HEK293 (cell line): ENCODE measurements at regions not wholly inside any gene's neighbourhood (a gene's known extent, or its start where the extent isn't known, plus 50 kb on each side); places are given as distances from the start of the nearest gene placed in this dataset.

Experiments
- CTCF ChIA-PET: fragments of 350-600 bp; formaldehyde crosslinking; extraction: SDS; loops from one replicate; lab custom pipeline; 2021; ENCODE audit warnings: antibody characterized with exemption; lab: Yijun Ruan, JAX
- POLR2A ChIA-PET: fragments of 300-600 bp; formaldehyde crosslinking; extraction: SDS; loops from one replicate; lab custom pipeline; 2020; ENCODE audit warnings: antibody characterized with exemption, inconsistent platforms; lab: Yijun Ruan, JAX
- H3K27ac ChIP-seq: fragments of 200-500 bp; sonication (Bioruptor generic); 2 replicates; pipeline ENCODE4 v1.5.1; 2014; ENCODE audit warnings: low read depth, low read length, control low read depth, inconsistent platforms; ENCODE audit errors: extremely low read depth
- H3K36me3 ChIP-seq, 2 experiments: fragments of 200-500 bp in 1 of 2; sonication (Bioruptor generic) in 1 of 2; 1 replicate in 1 of 2; 2 replicates in 1 of 2; pipeline ENCODE4 v1.5.1; 2014 to 2017; ENCODE audit warnings: inconsistent platforms in 2 of 2, low read length in 2 of 2; ENCODE audit not compliant: control insufficient read depth in 2 of 2, insufficient read depth in 1 of 2
- H3K4me1 ChIP-seq: fragments of 200-500 bp; sonication (Bioruptor generic); 2 replicates; pipeline ENCODE4 v1.5.1; 2014; ENCODE audit warnings: mild to moderate bottlenecking, low read length, inconsistent platforms; ENCODE audit not compliant: control insufficient read depth, insufficient read depth
- H3K4me3 ChIP-seq: 2 replicates; pipeline ENCODE4 v1.5.1; 2011; ENCODE audit warnings: low read depth, mild to moderate bottlenecking, control low read depth, low read length, moderate library complexity
- H3K9me3 ChIP-seq: fragments of 200-500 bp; sonication (Bioruptor generic); 2 replicates; pipeline ENCODE4 v1.5.1; 2014; ENCODE audit warnings: low read depth, low read length, inconsistent platforms; ENCODE audit not compliant: control insufficient read depth, insufficient read depth
- FEZF1 ChIP-seq: fragments of 450-650 bp; formaldehyde crosslinking; IDR thresholded peaks from 2 replicates; pipeline ENCODE4 v1.5.1; 2016; ENCODE audit warnings: missing biosample characterization, missing genetic modification characterization
- GLI2 ChIP-seq: fragments of 450-650 bp; formaldehyde crosslinking; IDR thresholded peaks from 2 replicates; pipeline ENCODE4; 2017; ENCODE audit warnings: missing biosample characterization, missing genetic modification characterization, low read depth, borderline replicate concordance
- KLF7 ChIP-seq: fragments of 450-650 bp; formaldehyde crosslinking; IDR thresholded peaks from 2 replicates; pipeline ENCODE4 v1.5.1; 2016; ENCODE audit warnings: missing biosample characterization, missing genetic modification characterization, borderline replicate concordance
- MZF1 ChIP-seq: fragments of 450-650 bp; formaldehyde crosslinking; IDR thresholded peaks from 2 replicates; pipeline ENCODE4 v1.5.1; 2017; ENCODE audit warnings: missing biosample characterization, missing genetic modification characterization, borderline replicate concordance
- PRDM4 ChIP-seq: fragments of 450-650 bp; formaldehyde crosslinking; IDR thresholded peaks from 2 replicates; pipeline ENCODE4 v1.5.1; 2017; ENCODE audit warnings: missing biosample characterization, missing genetic modification characterization
- ZNF266 ChIP-seq: fragments of 450-650 bp; formaldehyde crosslinking; IDR thresholded peaks from 2 replicates; pipeline ENCODE4 v1.5.1; 2016; ENCODE audit warnings: missing biosample characterization, missing genetic modification characterization, low read depth
- ZNF366 ChIP-seq: fragments of 450-650 bp; formaldehyde crosslinking; conservative IDR thresholded peaks from 2 replicates; pipeline ENCODE4 v1.5.1; 2016; ENCODE audit warnings: missing biosample characterization, missing genetic modification characterization
- ZNF391 ChIP-seq: fragments of 450-650 bp; formaldehyde crosslinking; IDR thresholded peaks from 2 replicates; pipeline ENCODE4 v1.5.1; 2016; ENCODE audit warnings: low read depth, missing biosample characterization, missing genetic modification characterization, borderline replicate concordance
- ZNF398 ChIP-seq: fragments of 450-650 bp; formaldehyde crosslinking; IDR thresholded peaks from 2 replicates; pipeline ENCODE4 v1.5.1; 2017; ENCODE audit warnings: missing biosample characterization, missing genetic modification characterization
- ZNF518A ChIP-seq: fragments of 450-650 bp; formaldehyde crosslinking; conservative IDR thresholded peaks from 2 replicates; pipeline ENCODE4 v1.5.1; 2016; ENCODE audit warnings: low read depth, missing biosample characterization, missing genetic modification characterization
- ZNF558 ChIP-seq: fragments of 450-650 bp; formaldehyde crosslinking; IDR thresholded peaks from 2 replicates; pipeline ENCODE4 v1.5.1; 2016; ENCODE audit warnings: missing biosample characterization, missing genetic modification characterization
- ZNF624 ChIP-seq: fragments of 450-650 bp; formaldehyde crosslinking; IDR thresholded peaks from 2 replicates; pipeline ENCODE4 v1.5.1; 2017; ENCODE audit warnings: missing biosample characterization, missing genetic modification characterization
- ZNF701 ChIP-seq: fragments of 450-650 bp; formaldehyde crosslinking; IDR thresholded peaks from 2 replicates; pipeline ENCODE4 v1.5.1; 2016; ENCODE audit warnings: missing biosample characterization, missing genetic modification characterization
- ZNF791 ChIP-seq: fragments of 450-650 bp; formaldehyde crosslinking; IDR thresholded peaks from 2 replicates; pipeline ENCODE4 v1.5.1; 2016; ENCODE audit warnings: missing biosample characterization, missing genetic modification characterization

- ChIA-PET POLR2A (no interaction called here), CTCF (interaction anchor here (0.6 to 0.8 kb wide), 2 partner anchors 11 to 236 kb away, joined by 3 read pairs; no protein-coding TSS in a partner anchor)
- peaks cover 8% of the 10 kb centered on the region; the same call in 1 of the 2 replicates for H3K4me1 ChIP-seq
- H3K4me3 ChIP-seq, result no peak overlapping the region
- no peak for TF ChIP-seq ZNF398 (tag by site-specific recombination)
- TF ChIP-seq ZNF366 (tag by site-specific recombination), result 0 out of 2 replicates have a peak, but pooled peaks have one; percentile 35
- TF ChIP-seq GLI2 (tag by site-specific recombination), result no peak
- no peaks in the 10 kb centered on the region for H3K9me3 ChIP-seq
- no peak overlapping the region for H3K27ac ChIP-seq
- H3K36me3 ChIP-seq, result no peaks in the 10 kb centered on the region
Measured at GRCh38 chr7:41239596-41239995, 463.3 kb downstream of the INHBA start.

DNA sequence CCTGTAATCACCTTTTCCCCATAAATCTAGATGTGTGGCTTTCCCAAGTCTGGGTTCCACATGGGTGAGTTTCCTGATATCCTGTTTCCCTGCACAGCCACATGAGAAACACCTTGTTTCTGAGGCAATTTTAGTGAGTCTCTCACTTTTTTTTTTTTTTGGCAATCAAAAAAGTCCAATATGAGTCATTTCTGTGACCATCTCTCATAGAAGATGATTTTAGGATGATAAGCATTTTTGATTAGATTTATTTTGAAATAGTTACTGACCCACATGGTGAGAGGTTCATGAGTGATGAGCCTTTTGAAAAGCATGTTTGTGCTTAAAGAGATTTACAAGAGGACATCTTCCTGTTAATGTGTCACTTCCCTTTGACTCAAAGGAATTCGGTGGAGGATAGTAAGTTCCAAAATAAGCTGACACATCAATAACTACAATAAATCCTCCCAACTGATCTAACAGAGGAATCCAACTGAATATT, 464.0 kb downstream of the INHBA start:
- H3K36me3 ChIP-seq, result no peaks in the 10 kb centered on the region
- ChIA-PET POLR2A (no interaction called here), CTCF (interaction anchor here (0.7 to 1.0 kb wide), 2 partner anchors 236 to 458 kb away, joined by 3 read pairs; no protein-coding TSS in a partner anchor)
- no peak overlapping the region for H3K27ac ChIP-seq
- no peaks in the 10 kb centered on the region for H3K9me3 ChIP-seq
- peaks cover 8% of the 10 kb centered on the region; the same call in 1 of the 2 replicates for H3K4me1 ChIP-seq
- H3K4me3 ChIP-seq, result no peak overlapping the region
- TF ChIP-seq ZNF518A (tag by site-specific recombination) (no peak), ZNF624 (tag by site-specific recombination) (no peak), ZNF558 (tag by site-specific recombination) (no peak), KLF7 (no peak), ZNF391 (tag by site-specific recombination) (no peak), ZNF701 (tag by site-specific recombination) (no peak)

- Histone ChIP-seq H3K36me3 (no peaks in the 10 kb centered on the region), H3K4me3 (no peak overlapping the region), H3K27ac (no peak overlapping the region)
Measured at GRCh38 chr7:41237956-41238355, 464.9 kb downstream of the INHBA start.

More at GRCh38 chr7:41237956-41238355, 464.9 kb downstream of the INHBA start:
- H3K9me3 ChIP-seq, result no peaks in the 10 kb centered on the region
- TF ChIP-seq FEZF1, result peak; percentile 37; the same call in 1 of the 2 replicates
- no peak for TF ChIP-seq ZNF266 (tag by site-specific recombination)
- no peak for TF ChIP-seq ZNF791 (tag by site-specific recombination)
- 0 out of 2 replicates have a peak, but pooled peaks have one; percentile 26 for TF ChIP-seq PRDM4 (tag by site-specific recombination)
- no peak for TF ChIP-seq ZNF518A (tag by site-specific recombination)
- no peak for TF ChIP-seq MZF1 (tag by site-specific recombination)
- TF ChIP-seq, all 188 proteins: peak for 2
- peaks cover 8% of the 10 kb centered on the region; the same call in 1 of the 2 replicates for H3K4me1 ChIP-seq
- ChIA-PET CTCF (interaction anchor here (0.7 to 1.0 kb wide), 3 partner anchors 235 to 459 kb away, joined by 3 to 4 read pairs (median 3); no protein-coding TSS in a partner anchor), POLR2A (no interaction called here)
